AML-193 (cell line): ENCODE measurements at regions not wholly inside any gene's neighbourhood (a gene's known extent, or its start where the extent isn't known, plus 50 kb on each side); places are given as distances from the start of the nearest gene placed in this dataset.

Experiments
- DNase-seq, 2 experiments: peaks; one replicate each; lab custom pipeline; 2025; lab: John Stamatoyannopoulos, UW

- no peak for DNase-seq
These were observed 596.0 kb upstream of the GOT2 start for GRCh38 chr16:59330019-59330670.

GRCh38 chr16:59328961-59329360 is 594.8 kb upstream of the GOT2 start:
- no peak for DNase-seq

GRCh38 chr16:59327894-59328293 is 593.8 kb upstream of the GOT2 start:
- DNase-seq = no peak

GRCh38 chr16:59326955-59327354 is 592.8 kb upstream of the GOT2 start:
- DNase-seq = no peak

- no peak for DNase-seq
These were observed 590.3 kb upstream of the GOT2 start for GRCh38 chr16:59324462-59324861.

GRCh38 chr16:59320657-59321056 is 586.5 kb upstream of the GOT2 start:
- no peak for DNase-seq

- DNase-seq = no peak
These were observed 585.8 kb upstream of the GOT2 start for GRCh38 chr16:59319871-59320270.

GRCh38 chr16:59305850-59306249 is 571.7 kb upstream of the GOT2 start:
- DNase-seq = no peak

- DNase-seq = no peak
These were observed 562.8 kb upstream of the GOT2 start for GRCh38 chr16:59296888-59297287.

GRCh38 chr16:59295993-59296736 is 562.0 kb upstream of the GOT2 start:
- no peak for DNase-seq

GRCh38 chr16:59295474-59295873 is 561.4 kb upstream of the GOT2 start:
- DNase-seq = no peak

GRCh38 chr16:59290718-59291117 is 556.6 kb upstream of the GOT2 start:
- no peak for DNase-seq

GRCh38 chr16:59289151-59289550 is 555.0 kb upstream of the GOT2 start:
- no peak for DNase-seq

- DNase-seq = no peak
These were observed 540.0 kb upstream of the GOT2 start for GRCh38 chr16:59274141-59274540.

- no peak for DNase-seq
These were observed 529.8 kb upstream of the GOT2 start for GRCh38 chr16:59263955-59264354.

- no peak for DNase-seq
These were observed 526.8 kb upstream of the GOT2 start for GRCh38 chr16:59260892-59261291.

- no peak for DNase-seq
These were observed 525.8 kb upstream of the GOT2 start for GRCh38 chr16:59259950-59260319.

GRCh38 chr16:59259074-59259949 is 525.2 kb upstream of the GOT2 start:
- no peak for DNase-seq

- DNase-seq = no peak
These were observed 518.2 kb upstream of the GOT2 start for GRCh38 chr16:59252317-59252716.

- no peak for DNase-seq
These were observed 514.9 kb upstream of the GOT2 start for GRCh38 chr16:59249011-59249410.

GRCh38 chr16:59242556-59242955 is 508.4 kb upstream of the GOT2 start:
- DNase-seq = no peak

GRCh38 chr16:59238246-59238645 is 504.1 kb upstream of the GOT2 start:
- no peak for DNase-seq
